H9 (cell line): ENCODE measurements at regions not wholly inside any gene's neighbourhood (a gene's known extent, or its start where the extent isn't known, plus 50 kb on each side); places are given as distances from the start of the nearest gene placed in this dataset.

Experiments
- DNase-seq: peaks from one replicate; pipeline ENCODE4 v3.0.0-alpha.2; 2017
- H2AFZ ChIP-seq: one replicate; pipeline ENCODE4 v1.6.1; 2013; ENCODE audit warnings: mild to moderate bottlenecking, low read length, control low read depth, moderate library complexity
- H2AK5ac ChIP-seq: 2 replicates; pipeline ENCODE4 v1.6.1; 2013; ENCODE audit warnings: low read length, control low read depth, mixed read lengths; ENCODE audit not compliant: insufficient read length
- H2BK120ac ChIP-seq: one replicate; pipeline ENCODE4 v1.6.1; 2013; ENCODE audit warnings: low read depth, mild to moderate bottlenecking, low read length, control low read depth, inconsistent platforms; ENCODE audit not compliant: poor library complexity, severe bottlenecking
- H2BK12ac ChIP-seq: 2 replicates; pipeline ENCODE4 v1.6.1; 2013; ENCODE audit warnings: low read length, control low read depth, mixed read lengths, low read depth; ENCODE audit not compliant: insufficient read length
- H2BK15ac ChIP-seq: 2 replicates; pipeline ENCODE4 v1.6.1; 2013; ENCODE audit warnings: low read depth, low read length, control low read depth
- H2BK20ac ChIP-seq: one replicate; pipeline ENCODE4 v1.6.1; 2013; ENCODE audit warnings: low read depth, mild to moderate bottlenecking, low read length, control low read depth, inconsistent platforms; ENCODE audit not compliant: poor library complexity, severe bottlenecking
- H2BK5ac ChIP-seq: 2 replicates; pipeline ENCODE4 v1.6.1; 2013; ENCODE audit warnings: low read length, control low read depth, mixed read lengths; ENCODE audit not compliant: insufficient read length
- H3K14ac ChIP-seq: 2 replicates; pipeline ENCODE4 v1.6.1; 2013; ENCODE audit warnings: low read length, control low read depth; ENCODE audit not compliant: insufficient read depth
- H3K18ac ChIP-seq: 2 replicates; pipeline ENCODE4 v1.6.1; 2013; ENCODE audit warnings: low read depth, mild to moderate bottlenecking, mixed read lengths, low read length, control low read depth; ENCODE audit not compliant: insufficient read length
- H3K23ac ChIP-seq: 2 replicates; pipeline ENCODE4 v1.6.1; 2013; ENCODE audit warnings: low read length, control low read depth, mixed read lengths, low read depth; ENCODE audit not compliant: insufficient read length
- H3K23me2 ChIP-seq: 2 replicates; pipeline ENCODE4 v1.6.1; 2013; ENCODE audit warnings: low read depth, mild to moderate bottlenecking, mixed read lengths, low read length, control low read depth; ENCODE audit not compliant: insufficient read length, poor library complexity, severe bottlenecking
- H3K27ac ChIP-seq: 2 replicates; pipeline ENCODE4 v1.5.1; 2013; ENCODE audit warnings: low read length, control low read depth, mixed read lengths, low read depth; ENCODE audit not compliant: insufficient read length
- H3K27me3 ChIP-seq: 2 replicates; pipeline ENCODE4 v1.6.1; 2013; ENCODE audit warnings: low read length, control low read depth, inconsistent platforms; ENCODE audit not compliant: insufficient read depth
- H3K4ac ChIP-seq: 2 replicates; pipeline ENCODE4 v1.6.1; 2013; ENCODE audit warnings: low read depth, mild to moderate bottlenecking, control low read depth, inconsistent platforms, low read length, moderate library complexity
- H3K4me1 ChIP-seq: 2 replicates; pipeline ENCODE4 v1.6.1; 2013; ENCODE audit warnings: low read length, control low read depth, inconsistent platforms; ENCODE audit not compliant: insufficient read depth
- H3K4me2 ChIP-seq: 2 replicates; pipeline ENCODE4 v1.6.1; 2013; ENCODE audit warnings: low read length, control low read depth, mixed read lengths; ENCODE audit not compliant: insufficient read length, insufficient read depth
- H3K56ac ChIP-seq: 2 replicates; pipeline ENCODE4 v1.6.1; 2013; ENCODE audit warnings: low read depth, mild to moderate bottlenecking, mixed read lengths, low read length, control low read depth; ENCODE audit not compliant: insufficient read length
- H3K79me1 ChIP-seq: 2 replicates; pipeline ENCODE4 v1.6.1; 2013; ENCODE audit warnings: low read depth, mild to moderate bottlenecking, moderate library complexity, low read length, control low read depth, inconsistent platforms; ENCODE audit not compliant: insufficient read depth, poor library complexity, severe bottlenecking
- H3K79me2 ChIP-seq: 2 replicates; pipeline ENCODE4 v1.6.1; 2013; ENCODE audit warnings: low read length, control low read depth, inconsistent platforms; ENCODE audit not compliant: insufficient read depth
- H3K9ac ChIP-seq: 2 replicates; pipeline ENCODE4 v1.6.1; 2013; ENCODE audit warnings: low read length, control low read depth, mixed read lengths; ENCODE audit not compliant: insufficient read length; ENCODE audit errors: extremely low read depth
- H3K9me3 ChIP-seq: one replicate; pipeline ENCODE4 v1.6.1; 2013; ENCODE audit warnings: low read depth, low read length, inconsistent platforms; ENCODE audit not compliant: control insufficient read depth
- H3T11ph ChIP-seq: one replicate; pipeline ENCODE4 v1.6.1; 2013; ENCODE audit warnings: mild to moderate bottlenecking, low read length, control low read depth, inconsistent platforms
- H4K20me1 ChIP-seq: one replicate; pipeline ENCODE4 v1.6.1; 2013; ENCODE audit not compliant: control insufficient read depth, insufficient read length, insufficient read depth
- H4K5ac ChIP-seq: 2 replicates; pipeline ENCODE4 v1.6.1; 2013; ENCODE audit warnings: low read depth, mild to moderate bottlenecking, mixed read lengths, low read length, control low read depth; ENCODE audit not compliant: insufficient read length
- H4K8ac ChIP-seq: replicated peaks from 2 replicates; pipeline ENCODE4 v1.6.1; 2013; ENCODE audit warnings: low read length, control low read depth, mixed read lengths, low read depth; ENCODE audit not compliant: insufficient read length
- H4K91ac ChIP-seq: 2 replicates; pipeline ENCODE4 v1.6.1; 2013; ENCODE audit warnings: low read depth, mild to moderate bottlenecking, moderate library complexity, mixed read lengths, low read length, control low read depth; ENCODE audit not compliant: insufficient read length
- H3K27ac Mint-ChIP-seq, 3 experiments: 2 replicates in 2 of 3; 3 replicates in 1 of 3; pipeline ENCODE4 v1.8.0; 2020 to 2021; ENCODE audit warnings: mixed read lengths in 3 of 3, mild to moderate bottlenecking in 1 of 3, moderate library complexity in 1 of 3
- H3K27me3 Mint-ChIP-seq: 2 replicates; pipeline ENCODE4 v1.8.0; 2021; ENCODE audit warnings: low read depth, mild to moderate bottlenecking, moderate library complexity, mixed read lengths
- H3K36me3 Mint-ChIP-seq, 3 experiments: 2 replicates in 2 of 3; 3 replicates in 1 of 3; pipeline ENCODE4 v1.8.0; 2020 to 2021; ENCODE audit warnings: low read depth in 3 of 3, mixed read lengths in 3 of 3; ENCODE audit not compliant: insufficient read depth in 1 of 3
- H3K4me1 Mint-ChIP-seq, 2 experiments: 2 replicates each; pipeline ENCODE4 v1.8.0; 2020; ENCODE audit warnings: mixed read lengths in 2 of 2
- H3K4me3 Mint-ChIP-seq, 2 experiments: 2 replicates in 1 of 2; 3 replicates in 1 of 2; pipeline ENCODE4 v1.8.0; 2020 to 2021; ENCODE audit warnings: mild to moderate bottlenecking in 2 of 2, mixed read lengths in 2 of 2, moderate library complexity in 1 of 2
- H3K9me3 Mint-ChIP-seq, 2 experiments: 2 replicates in 1 of 2; 3 replicates in 1 of 2; pipeline ENCODE4 v1.8.0; 2020; ENCODE audit warnings: mild to moderate bottlenecking in 2 of 2, mixed read lengths in 2 of 2, moderate library complexity in 1 of 2
- WGBS: extraction: QIAGEN DNeasy Blood & Tissue Kit; methylation state at CpG from one replicate; pipeline ENCODE4 v1.1.7; 2013; ENCODE audit warnings: missing lambda C conversion rate, low lambda C conversion rate, mixed read lengths; ENCODE audit not compliant: insufficient read length; ENCODE audit errors: extremely low coverage; 5-methylcytosine and 5-hydroxymethylcytosine counted together
- TF ChIP-seq, protein P1 (sequence below): fragments of 200-600 bp; sonication (generic); conservative IDR thresholded peaks from 3 replicates; pipeline ENCODE4 v1.8.0; 2021; ENCODE audit warnings: antibody characterized with exemption, mild to moderate bottlenecking

DNA sequence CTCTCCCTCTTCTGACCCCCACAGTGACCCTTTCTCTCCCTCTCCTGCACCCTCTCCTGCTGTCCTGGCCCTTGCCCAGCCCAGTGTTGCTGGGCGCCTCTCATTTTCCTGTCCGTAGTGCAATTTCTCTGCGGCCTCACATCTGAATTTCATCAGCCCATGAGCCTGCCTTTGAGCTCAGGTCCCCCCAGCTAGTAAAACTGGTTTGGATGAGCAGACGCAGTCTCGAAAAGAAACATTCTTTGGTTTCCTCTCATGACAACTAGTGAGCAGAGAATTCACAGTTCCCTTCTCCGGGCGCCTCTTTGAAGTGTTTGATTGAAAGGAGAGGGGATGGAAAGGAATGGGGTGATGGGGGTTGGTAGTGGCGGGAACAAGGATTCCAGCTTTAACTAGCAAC is 126.0 kb upstream of the CADM1 start:
- H2BK120ac ChIP-seq: no peak overlapping the region
- H3K4me1 Mint-ChIP-seq: peaks cover 10 to 26% of the 10 kb centered on the region in 2 experiments
- WGBS: no CpG with 5 or more reads among the region's 8 CpGs
- no peaks in the 10 kb centered on the region; the same call in 1 of the 2 replicates for H3K4me1 ChIP-seq
- H4K20me1 ChIP-seq: no peaks in the 10 kb centered on the region
- peak overlapping the region; percentile 8 for H3K18ac ChIP-seq
- no peak overlapping the region for H3K4me3 Mint-ChIP-seq
- H3K79me1 ChIP-seq: no peaks in the 10 kb centered on the region
- H2AK5ac ChIP-seq: no peak overlapping the region
- peaks cover 12% of the 10 kb centered on the region for H3K27me3 Mint-ChIP-seq
- H3K4ac ChIP-seq: no peak overlapping the region
- H3K14ac ChIP-seq: 0 out of 2 replicates have a peak overlapping the region, but pooled peaks have one; percentile 61
- H4K8ac ChIP-seq: no peak overlapping the region
- no peak overlapping the region for H3K56ac ChIP-seq
- H2BK15ac ChIP-seq: no peak overlapping the region
- H3K27me3 ChIP-seq: no peaks in the 10 kb centered on the region
- no peaks in the 10 kb centered on the region for H3K9me3 ChIP-seq
- no peak overlapping the region for H4K91ac ChIP-seq
- H3K4me2 ChIP-seq: no peak overlapping the region
- no peak overlapping the region for H3T11ph ChIP-seq
- H3K27ac Mint-ChIP-seq: peak overlapping the region in 1 of 3 experiments; percentile 7; a peak in 2 of 7 replicates
- H3K9ac ChIP-seq: no peak overlapping the region
- no peaks in the 10 kb centered on the region for H3K23me2 ChIP-seq
- TF ChIP-seq, protein P1, sequence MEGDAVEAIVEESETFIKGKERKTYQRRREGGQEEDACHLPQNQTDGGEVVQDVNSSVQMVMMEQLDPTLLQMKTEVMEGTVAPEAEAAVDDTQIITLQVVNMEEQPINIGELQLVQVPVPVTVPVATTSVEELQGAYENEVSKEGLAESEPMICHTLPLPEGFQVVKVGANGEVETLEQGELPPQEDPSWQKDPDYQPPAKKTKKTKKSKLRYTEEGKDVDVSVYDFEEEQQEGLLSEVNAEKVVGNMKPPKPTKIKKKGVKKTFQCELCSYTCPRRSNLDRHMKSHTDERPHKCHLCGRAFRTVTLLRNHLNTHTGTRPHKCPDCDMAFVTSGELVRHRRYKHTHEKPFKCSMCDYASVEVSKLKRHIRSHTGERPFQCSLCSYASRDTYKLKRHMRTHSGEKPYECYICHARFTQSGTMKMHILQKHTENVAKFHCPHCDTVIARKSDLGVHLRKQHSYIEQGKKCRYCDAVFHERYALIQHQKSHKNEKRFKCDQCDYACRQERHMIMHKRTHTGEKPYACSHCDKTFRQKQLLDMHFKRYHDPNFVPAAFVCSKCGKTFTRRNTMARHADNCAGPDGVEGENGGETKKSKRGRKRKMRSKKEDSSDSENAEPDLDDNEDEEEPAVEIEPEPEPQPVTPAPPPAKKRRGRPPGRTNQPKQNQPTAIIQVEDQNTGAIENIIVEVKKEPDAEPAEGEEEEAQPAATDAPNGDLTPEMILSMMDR: no peak
- no peak overlapping the region for H4K5ac ChIP-seq
- no peak overlapping the region for H3K27ac ChIP-seq
- H2BK20ac ChIP-seq: no peak overlapping the region
- 0 out of 5 replicates have a peak, but pooled peaks cover 0 to 2% of the 10 kb centered on the region in 2 experiments for H3K9me3 Mint-ChIP-seq
- H2BK12ac ChIP-seq: no peak overlapping the region
- DNase-seq: no peak
- H2AFZ ChIP-seq: no peak overlapping the region
- H3K36me3 Mint-ChIP-seq: peaks cover 2 to 4% (median 2%) of the 10 kb centered on the region in 3 experiments; a peak in 5 of 7 replicates
- H3K23ac ChIP-seq: no peak overlapping the region
- H3K79me2 ChIP-seq: no peaks in the 10 kb centered on the region
- H2BK5ac ChIP-seq: no peak overlapping the region
